ENCODE measurements at regions not wholly inside any gene's neighbourhood (a gene's known extent, or its start where the extent isn't known, plus 50 kb on each side); places are given as distances from the start of the nearest gene placed in this dataset.

GRCh38 chr13:30082391-30082790 is 225.0 kb downstream of the KATNAL1 start:
- FAIRE-seq = no peak
- TF ChIP-seq CTCF (IDR thresholded peaks at IDR 0.05; ENCODE audit: insufficient read depth, missing control alignments) = no peak
- no peak for DNase-seq (ENCODE audit: insufficient read length, low spot score)

GRCh38 chr13:30081331-30081730 is 226.0 kb downstream of the KATNAL1 start:
- FAIRE-seq (no peak), DNase-seq (ENCODE audit: insufficient read length, low spot score) (no peak)
- TF ChIP-seq CTCF (IDR thresholded peaks at IDR 0.05; ENCODE audit: insufficient read depth, missing control alignments) = no peak

- no peak for TF ChIP-seq CTCF (IDR thresholded peaks at IDR 0.05; ENCODE audit: insufficient read depth, missing control alignments)
- FAIRE-seq = no peak
Observed at GRCh38 chr13:30079501-30079900, 227.8 kb downstream of the KATNAL1 start.

GRCh38 chr13:30078059-30078458 is 227.6 kb upstream of the UBL3 start:
- no peak for FAIRE-seq

More at GRCh38 chr13:30079501-30079900, 227.8 kb downstream of the KATNAL1 start:
- no peak for DNase-seq (ENCODE audit: insufficient read length, low spot score)

GRCh38 chr13:30077240-30077735 is 226.9 kb upstream of the UBL3 start:
- no peak for TF ChIP-seq CTCF (IDR thresholded peaks at IDR 0.05; ENCODE audit: insufficient read depth, missing control alignments)
- no peak for DNase-seq (ENCODE audit: insufficient read length, low spot score)
- FAIRE-seq = no peak

More at GRCh38 chr13:30078059-30078458, 227.6 kb upstream of the UBL3 start:
- no peak for DNase-seq (ENCODE audit: insufficient read length, low spot score)
- TF ChIP-seq CTCF (IDR thresholded peaks at IDR 0.05; ENCODE audit: insufficient read depth, missing control alignments) = no peak

GRCh38 chr13:30074955-30075614 is 224.7 kb upstream of the UBL3 start:
- TF ChIP-seq CTCF (IDR thresholded peaks at IDR 0.05; ENCODE audit: insufficient read depth, missing control alignments) = no peak
- DNase-seq (ENCODE audit: insufficient read length, low spot score) (no peak), FAIRE-seq (no peak)

GRCh38 chr13:30074431-30074830 is 224.0 kb upstream of the UBL3 start:
- TF ChIP-seq CTCF (IDR thresholded peaks at IDR 0.05; ENCODE audit: insufficient read depth, missing control alignments) = no peak
- no peak for FAIRE-seq
- DNase-seq (ENCODE audit: insufficient read length, low spot score) = no peak

Measured in D721Med (cell line).